Ishikawa (cell line): ENCODE measurements at regions not wholly inside any gene's neighbourhood (a gene's known extent, or its start where the extent isn't known, plus 50 kb on each side); places are given as distances from the start of the nearest gene placed in this dataset.

Experiments used
- CREB1 ChIP-seq: IDR thresholded peaks from 2 replicates; pipeline ENCODE4 v1.6.1; 2012; ENCODE audit warnings: low read depth
- EGR1 ChIP-seq: IDR thresholded peaks from 2 replicates; pipeline ENCODE4 v1.6.1; 2012
- EP300 ChIP-seq: IDR thresholded peaks from 2 replicates; pipeline ENCODE4 v1.6.1; 2012; ENCODE audit warnings: borderline replicate concordance
- RAD21 ChIP-seq: IDR thresholded peaks from 2 replicates; pipeline ENCODE4 v1.6.1; 2012; ENCODE audit warnings: low read depth
- TAF1 ChIP-seq: IDR thresholded peaks from 2 replicates; pipeline ENCODE4 v1.6.1; 2012; ENCODE audit warnings: low read depth, mild to moderate bottlenecking
- TCF12 ChIP-seq: IDR thresholded peaks from 2 replicates; pipeline ENCODE4 v1.6.1; 2012; ENCODE audit warnings: low read depth
- TEAD4 ChIP-seq: IDR thresholded peaks from 2 replicates; pipeline ENCODE4 v1.6.1; 2012
- YY1 ChIP-seq: IDR thresholded peaks from 2 replicates; pipeline ENCODE4 v1.6.1; 2012; ENCODE audit warnings: low read depth
- ZBTB7A ChIP-seq: IDR thresholded peaks from 2 replicates; pipeline ENCODE4 v1.6.1; 2012; ENCODE audit warnings: low read depth
- TF ChIP-seq, protein P1 (sequence below): IDR thresholded peaks from 2 replicates; pipeline ENCODE4 v1.6.1; 2012
- TF ChIP-seq, protein P2 (sequence below): IDR thresholded peaks from 2 replicates; pipeline ENCODE4 v1.6.1; 2012; ENCODE audit warnings: low read depth, mild to moderate bottlenecking
- TF ChIP-seq, protein P3 (sequence below): IDR thresholded peaks from 2 replicates; pipeline ENCODE4 v1.6.1; 2012

DNA sequence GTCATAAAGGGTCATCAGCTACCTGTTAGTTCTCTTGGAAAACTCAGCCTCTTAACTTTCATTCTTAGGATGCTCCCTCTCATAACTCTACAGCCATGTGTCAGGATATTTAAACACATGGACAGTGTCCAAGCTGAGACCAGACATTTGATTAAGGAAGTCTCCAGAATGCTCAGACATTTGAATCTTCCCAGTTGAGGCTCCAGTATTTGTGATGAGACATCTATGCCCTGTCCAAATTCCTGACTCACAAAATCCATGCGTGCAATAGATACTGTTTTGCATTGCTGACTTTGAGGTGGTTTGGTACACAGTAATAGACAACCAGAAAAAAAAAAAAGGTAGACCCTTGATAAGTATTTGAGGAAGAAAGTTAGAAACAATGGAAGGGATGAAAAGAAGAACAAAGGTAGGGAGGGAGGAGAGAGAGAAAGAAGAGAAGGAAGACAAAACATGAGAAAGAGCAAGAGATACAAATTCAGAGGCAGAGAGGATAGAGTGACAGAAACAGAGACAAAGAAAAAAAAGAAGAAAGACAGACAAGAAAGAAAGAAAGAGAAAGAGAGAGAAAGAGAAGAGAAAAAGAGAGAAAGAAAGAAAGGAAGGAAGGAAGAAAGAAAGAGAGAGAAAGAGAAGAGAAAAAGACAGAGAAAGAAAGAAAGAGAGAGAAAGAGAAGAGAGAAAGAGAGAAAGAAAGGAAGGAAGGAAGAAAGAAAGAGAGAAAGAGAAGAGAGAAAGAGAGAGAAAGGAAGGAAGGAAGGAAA is 275.5 kb upstream of the PRMT6 start:
- TF ChIP-seq, protein P1, sequence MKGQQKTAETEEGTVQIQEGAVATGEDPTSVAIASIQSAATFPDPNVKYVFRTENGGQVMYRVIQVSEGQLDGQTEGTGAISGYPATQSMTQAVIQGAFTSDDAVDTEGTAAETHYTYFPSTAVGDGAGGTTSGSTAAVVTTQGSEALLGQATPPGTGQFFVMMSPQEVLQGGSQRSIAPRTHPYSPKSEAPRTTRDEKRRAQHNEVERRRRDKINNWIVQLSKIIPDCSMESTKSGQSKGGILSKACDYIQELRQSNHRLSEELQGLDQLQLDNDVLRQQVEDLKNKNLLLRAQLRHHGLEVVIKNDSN = no peak
- no peak for TF ChIP-seq TAF1
- TF ChIP-seq, protein P2, sequence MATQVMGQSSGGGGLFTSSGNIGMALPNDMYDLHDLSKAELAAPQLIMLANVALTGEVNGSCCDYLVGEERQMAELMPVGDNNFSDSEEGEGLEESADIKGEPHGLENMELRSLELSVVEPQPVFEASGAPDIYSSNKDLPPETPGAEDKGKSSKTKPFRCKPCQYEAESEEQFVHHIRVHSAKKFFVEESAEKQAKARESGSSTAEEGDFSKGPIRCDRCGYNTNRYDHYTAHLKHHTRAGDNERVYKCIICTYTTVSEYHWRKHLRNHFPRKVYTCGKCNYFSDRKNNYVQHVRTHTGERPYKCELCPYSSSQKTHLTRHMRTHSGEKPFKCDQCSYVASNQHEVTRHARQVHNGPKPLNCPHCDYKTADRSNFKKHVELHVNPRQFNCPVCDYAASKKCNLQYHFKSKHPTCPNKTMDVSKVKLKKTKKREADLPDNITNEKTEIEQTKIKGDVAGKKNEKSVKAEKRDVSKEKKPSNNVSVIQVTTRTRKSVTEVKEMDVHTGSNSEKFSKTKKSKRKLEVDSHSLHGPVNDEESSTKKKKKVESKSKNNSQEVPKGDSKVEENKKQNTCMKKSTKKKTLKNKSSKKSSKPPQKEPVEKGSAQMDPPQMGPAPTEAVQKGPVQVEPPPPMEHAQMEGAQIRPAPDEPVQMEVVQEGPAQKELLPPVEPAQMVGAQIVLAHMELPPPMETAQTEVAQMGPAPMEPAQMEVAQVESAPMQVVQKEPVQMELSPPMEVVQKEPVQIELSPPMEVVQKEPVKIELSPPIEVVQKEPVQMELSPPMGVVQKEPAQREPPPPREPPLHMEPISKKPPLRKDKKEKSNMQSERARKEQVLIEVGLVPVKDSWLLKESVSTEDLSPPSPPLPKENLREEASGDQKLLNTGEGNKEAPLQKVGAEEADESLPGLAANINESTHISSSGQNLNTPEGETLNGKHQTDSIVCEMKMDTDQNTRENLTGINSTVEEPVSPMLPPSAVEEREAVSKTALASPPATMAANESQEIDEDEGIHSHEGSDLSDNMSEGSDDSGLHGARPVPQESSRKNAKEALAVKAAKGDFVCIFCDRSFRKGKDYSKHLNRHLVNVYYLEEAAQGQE = no peak
- TF ChIP-seq TEAD4 = no peak
- TF ChIP-seq, protein P3, sequence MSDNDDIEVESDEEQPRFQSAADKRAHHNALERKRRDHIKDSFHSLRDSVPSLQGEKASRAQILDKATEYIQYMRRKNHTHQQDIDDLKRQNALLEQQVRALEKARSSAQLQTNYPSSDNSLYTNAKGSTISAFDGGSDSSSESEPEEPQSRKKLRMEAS = no peak
- TF ChIP-seq CREB1 = no peak
- no peak for TF ChIP-seq EP300
- TF ChIP-seq YY1 = no peak
- TF ChIP-seq EGR1 = no peak
- no peak for TF ChIP-seq TCF12
- TF ChIP-seq ZBTB7A = no peak
- TF ChIP-seq RAD21 = no peak
